HepG2 (cell line): ENCODE measurements at regions not wholly inside any gene's neighbourhood (a gene's known extent, or its start where the extent isn't known, plus 50 kb on each side); places are given as distances from the start of the nearest gene placed in this dataset.

Experiments
- GATAD1 ChIP-seq: IDR thresholded peaks from 2 replicates; pipeline ENCODE4 v1.6.1; 2016; ENCODE audit warnings: missing genetic modification reagents, missing compliant biosample characterization
- MBD4 ChIP-seq: IDR thresholded peaks from 2 replicates; pipeline ENCODE4 v1.6.1; 2012; ENCODE audit warnings: low read length, inconsistent platforms, borderline replicate concordance
- NKX3-1 ChIP-seq: sonication (generic); formaldehyde crosslinking; IDR thresholded peaks from 2 replicates; pipeline ENCODE4 v1.5.0; 2020; ENCODE audit warnings: missing genetic modification reagents
- ONECUT2 ChIP-seq: sonication (generic); formaldehyde crosslinking; IDR thresholded peaks from 2 replicates; pipeline ENCODE4 v1.4.0; 2020; ENCODE audit warnings: missing genetic modification reagents
- PAX8 ChIP-seq: sonication (generic); formaldehyde crosslinking; IDR thresholded peaks from 2 replicates; pipeline ENCODE4 v1.8.0; 2022; ENCODE audit warnings: mild to moderate bottlenecking, missing genetic modification reagents, borderline replicate concordance
- RBM22 ChIP-seq: fragments of 200-400 bp; formaldehyde crosslinking; optimal IDR thresholded peaks from 2 replicates; pipeline ENCODE3; 2017; ENCODE audit warnings: mild to moderate bottlenecking, low read length, moderate library complexity
- SOX5 ChIP-seq: IDR thresholded peaks from 2 replicates; pipeline ENCODE4 v1.6.1; 2016; ENCODE audit warnings: borderline replicate concordance
- STAT5B ChIP-seq: sonication (generic); formaldehyde crosslinking; IDR thresholded peaks from 2 replicates; pipeline ENCODE4 v1.4.0; 2020; ENCODE audit warnings: missing genetic modification reagents
- ZFP82 ChIP-seq: sonication (generic); formaldehyde crosslinking; IDR thresholded peaks from 2 replicates; pipeline ENCODE4 v1.5.1; 2020; ENCODE audit warnings: mild to moderate bottlenecking, missing genetic modification reagents, borderline replicate concordance
- ZIK1 ChIP-seq: sonication (generic); formaldehyde crosslinking; IDR thresholded peaks from 2 replicates; pipeline ENCODE4 v1.5.0; 2020; ENCODE audit warnings: mild to moderate bottlenecking, low read depth, missing genetic modification reagents, borderline replicate concordance
- ZNF468 ChIP-seq: sonication (generic); formaldehyde crosslinking; IDR thresholded peaks from 2 replicates; pipeline ENCODE4 v1.8.0; 2022; ENCODE audit warnings: mild to moderate bottlenecking, moderate library complexity, missing genetic modification reagents
- ZNF576 ChIP-seq: sonication (generic); formaldehyde crosslinking; IDR thresholded peaks from 2 replicates; pipeline ENCODE4 v1.4.0; 2020; ENCODE audit warnings: mild to moderate bottlenecking, missing genetic modification reagents
- ZSCAN20 ChIP-seq: sonication (generic); formaldehyde crosslinking; IDR thresholded peaks from 2 replicates; pipeline ENCODE4 v1.4.0; 2020; ENCODE audit warnings: missing genetic modification reagents, mild to moderate bottlenecking, borderline replicate concordance
- TF ChIP-seq, protein P1 (sequence below): sonication (generic); formaldehyde crosslinking; IDR thresholded peaks from 2 replicates; pipeline ENCODE4 v1.9.0; 2021; ENCODE audit warnings: missing genetic modification reagents, borderline replicate concordance
- TF ChIP-seq, protein P2 (sequence below): sonication (generic); formaldehyde crosslinking; IDR thresholded peaks from 2 replicates; pipeline ENCODE4 v1.4.0; 2020; ENCODE audit warnings: mild to moderate bottlenecking, missing genetic modification reagents
- TF ChIP-seq, protein P3 (sequence below): sonication (generic); formaldehyde crosslinking; IDR thresholded peaks from 2 replicates; pipeline ENCODE4 v1.5.0; 2020; ENCODE audit warnings: missing genetic modification reagents, mild to moderate bottlenecking, borderline replicate concordance

- TF ChIP-seq PAX8 (CRISPR knock-in tag) (no peak), STAT5B (CRISPR knock-in tag) (no peak), ZSCAN20 (CRISPR knock-in tag) (no peak), SOX5 (CRISPR knock-in tag) (peak; percentile 96), ZIK1 (CRISPR knock-in tag) (0 out of 2 replicates have a peak, but pooled peaks have one; percentile 41), MBD4 (no peak), GATAD1 (CRISPR knock-in tag) (peak; percentile 77; the same call in 1 of the 2 replicates), RBM22 (no peak), ZNF468 (CRISPR knock-in tag) (no peak), ZFP82 (CRISPR knock-in tag) (no peak; the same call in 1 of the 2 replicates), ONECUT2 (CRISPR knock-in tag) (no peak), ZNF576 (CRISPR knock-in tag) (no peak), NKX3-1 (CRISPR knock-in tag) (no peak)
- TF ChIP-seq, protein P1, sequence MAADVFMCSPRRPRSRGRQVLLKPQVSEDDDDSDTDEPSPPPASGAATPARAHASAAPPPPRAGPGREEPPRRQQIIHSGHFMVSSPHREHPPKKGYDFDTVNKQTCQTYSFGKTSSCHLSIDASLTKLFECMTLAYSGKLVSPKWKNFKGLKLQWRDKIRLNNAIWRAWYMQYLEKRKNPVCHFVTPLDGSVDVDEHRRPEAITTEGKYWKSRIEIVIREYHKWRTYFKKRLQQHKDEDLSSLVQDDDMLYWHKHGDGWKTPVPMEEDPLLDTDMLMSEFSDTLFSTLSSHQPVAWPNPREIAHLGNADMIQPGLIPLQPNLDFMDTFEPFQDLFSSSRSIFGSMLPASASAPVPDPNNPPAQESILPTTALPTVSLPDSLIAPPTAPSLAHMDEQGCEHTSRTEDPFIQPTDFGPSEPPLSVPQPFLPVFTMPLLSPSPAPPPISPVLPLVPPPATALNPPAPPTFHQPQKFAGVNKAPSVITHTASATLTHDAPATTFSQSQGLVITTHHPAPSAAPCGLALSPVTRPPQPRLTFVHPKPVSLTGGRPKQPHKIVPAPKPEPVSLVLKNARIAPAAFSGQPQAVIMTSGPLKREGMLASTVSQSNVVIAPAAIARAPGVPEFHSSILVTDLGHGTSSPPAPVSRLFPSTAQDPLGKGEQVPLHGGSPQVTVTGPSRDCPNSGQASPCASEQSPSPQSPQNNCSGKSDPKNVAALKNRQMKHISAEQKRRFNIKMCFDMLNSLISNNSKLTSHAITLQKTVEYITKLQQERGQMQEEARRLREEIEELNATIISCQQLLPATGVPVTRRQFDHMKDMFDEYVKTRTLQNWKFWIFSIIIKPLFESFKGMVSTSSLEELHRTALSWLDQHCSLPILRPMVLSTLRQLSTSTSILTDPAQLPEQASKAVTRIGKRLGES (CRISPR knock-in tag) = peak; percentile 82; the same call in 1 of the 2 replicates
- TF ChIP-seq, protein P2, sequence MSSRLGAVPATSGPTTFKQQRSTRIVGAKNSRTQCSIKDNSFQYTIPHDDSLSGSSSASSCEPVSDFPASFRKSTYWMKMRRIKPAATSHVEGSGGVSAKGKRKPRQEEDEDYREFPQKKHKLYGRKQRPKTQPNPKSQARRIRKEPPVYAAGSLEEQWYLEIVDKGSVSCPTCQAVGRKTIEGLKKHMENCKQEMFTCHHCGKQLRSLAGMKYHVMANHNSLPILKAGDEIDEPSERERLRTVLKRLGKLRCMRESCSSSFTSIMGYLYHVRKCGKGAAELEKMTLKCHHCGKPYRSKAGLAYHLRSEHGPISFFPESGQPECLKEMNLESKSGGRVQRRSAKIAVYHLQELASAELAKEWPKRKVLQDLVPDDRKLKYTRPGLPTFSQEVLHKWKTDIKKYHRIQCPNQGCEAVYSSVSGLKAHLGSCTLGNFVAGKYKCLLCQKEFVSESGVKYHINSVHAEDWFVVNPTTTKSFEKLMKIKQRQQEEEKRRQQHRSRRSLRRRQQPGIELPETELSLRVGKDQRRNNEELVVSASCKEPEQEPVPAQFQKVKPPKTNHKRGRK (CRISPR knock-in tag) = no peak
- TF ChIP-seq, protein P3, sequence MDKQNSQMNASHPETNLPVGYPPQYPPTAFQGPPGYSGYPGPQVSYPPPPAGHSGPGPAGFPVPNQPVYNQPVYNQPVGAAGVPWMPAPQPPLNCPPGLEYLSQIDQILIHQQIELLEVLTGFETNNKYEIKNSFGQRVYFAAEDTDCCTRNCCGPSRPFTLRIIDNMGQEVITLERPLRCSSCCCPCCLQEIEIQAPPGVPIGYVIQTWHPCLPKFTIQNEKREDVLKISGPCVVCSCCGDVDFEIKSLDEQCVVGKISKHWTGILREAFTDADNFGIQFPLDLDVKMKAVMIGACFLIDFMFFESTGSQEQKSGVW = no peak
Measured at GRCh38 chr14:73785834-73786635, 65.6 kb upstream of the PTGR2 start (continued).
